ENCODE measurements at regions not wholly inside any gene's neighbourhood (a gene's known extent, or its start where the extent isn't known, plus 50 kb on each side); places are given as distances from the start of the nearest gene placed in this dataset.

GRCh38 chr1:5286244-5286643 lies 631.8 kb downstream of the AJAP1 start:
- no peaks in the 10 kb centered on the region for H3K4me1 ChIP-seq
- H3K27ac ChIP-seq, result no peak overlapping the region
- H3K27me3 ChIP-seq, result no peaks in the 10 kb centered on the region
- intact Hi-C loops (cut with DNase I), result no loop called here
- no peak overlapping the region for H3K4me3 ChIP-seq
- TF ChIP-seq, protein P1, sequence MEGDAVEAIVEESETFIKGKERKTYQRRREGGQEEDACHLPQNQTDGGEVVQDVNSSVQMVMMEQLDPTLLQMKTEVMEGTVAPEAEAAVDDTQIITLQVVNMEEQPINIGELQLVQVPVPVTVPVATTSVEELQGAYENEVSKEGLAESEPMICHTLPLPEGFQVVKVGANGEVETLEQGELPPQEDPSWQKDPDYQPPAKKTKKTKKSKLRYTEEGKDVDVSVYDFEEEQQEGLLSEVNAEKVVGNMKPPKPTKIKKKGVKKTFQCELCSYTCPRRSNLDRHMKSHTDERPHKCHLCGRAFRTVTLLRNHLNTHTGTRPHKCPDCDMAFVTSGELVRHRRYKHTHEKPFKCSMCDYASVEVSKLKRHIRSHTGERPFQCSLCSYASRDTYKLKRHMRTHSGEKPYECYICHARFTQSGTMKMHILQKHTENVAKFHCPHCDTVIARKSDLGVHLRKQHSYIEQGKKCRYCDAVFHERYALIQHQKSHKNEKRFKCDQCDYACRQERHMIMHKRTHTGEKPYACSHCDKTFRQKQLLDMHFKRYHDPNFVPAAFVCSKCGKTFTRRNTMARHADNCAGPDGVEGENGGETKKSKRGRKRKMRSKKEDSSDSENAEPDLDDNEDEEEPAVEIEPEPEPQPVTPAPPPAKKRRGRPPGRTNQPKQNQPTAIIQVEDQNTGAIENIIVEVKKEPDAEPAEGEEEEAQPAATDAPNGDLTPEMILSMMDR (IDR thresholded peaks at IDR 0.05), result no peak
- H3K36me3 ChIP-seq, result no peaks in the 10 kb centered on the region
- H3K9me3 ChIP-seq, result no peaks in the 10 kb centered on the region
- no peak for DNase-seq (ENCODE audit: low spot score in 2 of 2)

DNA sequence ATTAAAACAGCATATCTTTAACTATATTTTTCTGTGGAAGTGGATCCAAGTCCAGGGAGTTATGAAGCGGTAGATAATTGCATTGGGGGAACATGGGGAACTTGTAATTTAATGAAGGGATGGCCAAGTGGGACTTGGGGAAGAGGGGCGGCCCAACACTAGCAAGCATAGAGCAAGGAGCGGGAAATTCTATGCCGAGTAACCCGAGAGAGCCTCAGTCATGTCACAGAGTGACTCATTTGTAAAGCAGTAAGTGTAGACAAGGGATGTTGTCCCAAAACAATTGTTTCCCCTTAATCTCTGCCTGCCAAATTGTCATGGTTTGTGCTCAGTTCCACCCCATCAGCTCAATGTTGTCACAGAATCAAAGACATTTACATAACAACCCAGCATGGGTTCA lies 620.1 kb downstream of the AJAP1 start:
- no peaks in the 10 kb centered on the region for H3K27me3 ChIP-seq
- no peaks in the 10 kb centered on the region for H3K36me3 ChIP-seq
- TF ChIP-seq, protein P1 (IDR thresholded peaks at IDR 0.05), result no peak
- DNase-seq (ENCODE audit: low spot score in 2 of 2), result no peak
- no peaks in the 10 kb centered on the region for H3K4me1 ChIP-seq
- intact Hi-C loops (cut with DNase I), result no loop called here
- no peaks in the 10 kb centered on the region for H3K9me3 ChIP-seq
- no peak overlapping the region for H3K27ac ChIP-seq
- no peak overlapping the region for H3K4me3 ChIP-seq

GRCh38 chr1:5273280-5274003 lies 619.0 kb downstream of the AJAP1 start:
- no peaks in the 10 kb centered on the region for H3K4me1 ChIP-seq
- no peaks in the 10 kb centered on the region for H3K9me3 ChIP-seq
- no peak overlapping the region for H3K27ac ChIP-seq
- no peaks in the 10 kb centered on the region for H3K27me3 ChIP-seq
- DNase-seq (ENCODE audit: low spot score in 2 of 2), result peak in 1 of 2 donors; percentile 21
- intact Hi-C loops (cut with DNase I), result no loop called here
- TF ChIP-seq, protein P1 (IDR thresholded peaks at IDR 0.05), result no peak
- H3K36me3 ChIP-seq, result no peaks in the 10 kb centered on the region
- no peak overlapping the region for H3K4me3 ChIP-seq

GRCh38 chr1:5272325-5272724 lies 617.9 kb downstream of the AJAP1 start:
- intact Hi-C loops (cut with DNase I), result no loop called here
- Histone ChIP-seq H3K9me3 (no peaks in the 10 kb centered on the region), H3K36me3 (no peaks in the 10 kb centered on the region), H3K4me3 (no peak overlapping the region), H3K27me3 (no peaks in the 10 kb centered on the region), H3K27ac (no peak overlapping the region), H3K4me1 (no peaks in the 10 kb centered on the region)
- no peak for DNase-seq (ENCODE audit: low spot score in 2 of 2)
- TF ChIP-seq, protein P1 (IDR thresholded peaks at IDR 0.05), result no peak

DNA sequence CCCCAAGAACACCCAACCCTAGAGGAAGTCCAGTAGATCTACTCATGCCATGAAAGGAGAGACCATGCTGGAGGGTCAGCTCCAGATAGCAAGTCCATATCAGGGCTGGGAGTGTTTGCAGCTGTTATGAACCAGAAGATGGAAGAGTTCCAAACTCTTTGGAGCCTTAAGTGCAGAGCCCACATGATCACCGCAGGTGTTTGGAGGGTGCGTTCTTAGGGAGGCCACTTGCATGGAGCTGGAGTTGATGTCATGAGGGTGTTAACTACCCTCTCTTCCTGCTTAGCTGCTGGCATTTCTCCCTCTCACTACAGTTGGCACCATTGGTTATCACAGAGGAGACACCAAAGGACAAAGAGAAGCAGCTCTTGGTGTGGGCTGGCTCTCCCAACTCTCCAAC lies 616.9 kb downstream of the AJAP1 start:
- H3K4me3 ChIP-seq, result no peak overlapping the region
- peak in 1 of 2 donors; percentile 11 for DNase-seq (ENCODE audit: low spot score in 2 of 2)
- H3K27me3 ChIP-seq, result no peaks in the 10 kb centered on the region
- no peak overlapping the region for H3K27ac ChIP-seq
- H3K9me3 ChIP-seq, result no peaks in the 10 kb centered on the region
- no peaks in the 10 kb centered on the region for H3K36me3 ChIP-seq
- intact Hi-C loops (cut with DNase I), result no loop called here
- TF ChIP-seq, protein P1 (IDR thresholded peaks at IDR 0.05), result no peak
- no peaks in the 10 kb centered on the region for H3K4me1 ChIP-seq

- H3K4me1 ChIP-seq, result no peaks in the 10 kb centered on the region
- H3K27me3 ChIP-seq, result no peaks in the 10 kb centered on the region
- no peak for DNase-seq (ENCODE audit: low spot score in 2 of 2)
- intact Hi-C loops (cut with DNase I), result no loop called here
- no peaks in the 10 kb centered on the region for H3K9me3 ChIP-seq
- no peak overlapping the region for H3K27ac ChIP-seq
- TF ChIP-seq, protein P1 (IDR thresholded peaks at IDR 0.05), result no peak
- no peak overlapping the region for H3K4me3 ChIP-seq
- no peaks in the 10 kb centered on the region for H3K36me3 ChIP-seq
Measured at GRCh38 chr1:5269901-5270300, 615.5 kb downstream of the AJAP1 start.
